ENCODE measurements at regions not wholly inside any gene's neighbourhood (a gene's known extent, or its start where the extent isn't known, plus 50 kb on each side); places are given as distances from the start of the nearest gene placed in this dataset.
"Not testable (repeated sequence)": the region's sequence is repeated elsewhere in the genome, so short reads cannot be mapped to it uniquely, and the experiment has no call there.

- DNase-seq (ENCODE audit: low read depth): no peak
Observed at GRCh38 chr11:101741479-101742175, 157.8 kb upstream of the TRPC6 start.

GRCh38 chr11:101741061-101741460 lies 157.3 kb upstream of the TRPC6 start:
- no peak for DNase-seq (ENCODE audit: low read depth)

- peak; percentile 57 for DNase-seq (ENCODE audit: low read depth)
Observed at GRCh38 chr11:101738452-101738851, 154.6 kb upstream of the TRPC6 start.

- DNase-seq (ENCODE audit: low read depth): no peak
Observed at GRCh38 chr11:101729406-101730078, 145.7 kb upstream of the TRPC6 start.

- no peak for DNase-seq (ENCODE audit: low read depth)
Observed at GRCh38 chr11:101727451-101727850, 143.6 kb upstream of the TRPC6 start.

GRCh38 chr11:101726988-101727387 lies 143.2 kb upstream of the TRPC6 start:
- peak; percentile 13 for DNase-seq (ENCODE audit: low read depth)

GRCh38 chr11:101723371-101723770 lies 139.6 kb upstream of the TRPC6 start:
- no peak for DNase-seq (ENCODE audit: low read depth)

GRCh38 chr11:101721270-101721669 lies 137.5 kb upstream of the TRPC6 start:
- DNase-seq (ENCODE audit: low read depth): no peak

- no peak for DNase-seq (ENCODE audit: low read depth)
Observed at GRCh38 chr11:101718402-101718801, 134.6 kb upstream of the TRPC6 start.

GRCh38 chr11:101717619-101718018 lies 133.8 kb upstream of the TRPC6 start:
- DNase-seq (ENCODE audit: low read depth): no peak

- no peak for DNase-seq (ENCODE audit: low read depth)
Observed at GRCh38 chr11:101715281-101715680, 131.5 kb upstream of the TRPC6 start.

GRCh38 chr11:101707477-101707876 lies 123.7 kb upstream of the TRPC6 start:
- peak; percentile 2 for DNase-seq (ENCODE audit: low read depth)

GRCh38 chr11:101706541-101706940 lies 122.7 kb upstream of the TRPC6 start:
- peak; percentile 47 for DNase-seq (ENCODE audit: low read depth)

- DNase-seq (ENCODE audit: low read depth): peak; percentile 78
Observed at GRCh38 chr11:101705972-101706371, 122.2 kb upstream of the TRPC6 start.

GRCh38 chr11:101694869-101695268 lies 111.1 kb upstream of the TRPC6 start:
- not testable (repeated sequence) for DNase-seq (ENCODE audit: low read depth)

- DNase-seq (ENCODE audit: low read depth): no peak
Observed at GRCh38 chr11:101692980-101693379, 109.2 kb upstream of the TRPC6 start.

GRCh38 chr11:101686514-101686913 lies 102.7 kb upstream of the TRPC6 start:
- peak; percentile 69 for DNase-seq (ENCODE audit: low read depth)

GRCh38 chr11:101668236-101668635 lies 84.4 kb upstream of the TRPC6 start:
- no peak for DNase-seq (ENCODE audit: low read depth)

- no peak for DNase-seq (ENCODE audit: low read depth)
Observed at GRCh38 chr11:101666916-101667315, 83.1 kb upstream of the TRPC6 start.

GRCh38 chr11:101661559-101661958 lies 77.8 kb upstream of the TRPC6 start:
- DNase-seq (ENCODE audit: low read depth): no peak
